Stimulated activated CD8-positive, alpha-beta memory T cell treated with anti-CD3 and anti-CD28 coated beads, Interleukin-15, amount 100 ng/mL, for 24 hours (primary cell): ENCODE measurements at regions not wholly inside any gene's neighbourhood (a gene's known extent, or its start where the extent isn't known, plus 50 kb on each side); places are given as distances from the start of the nearest gene placed in this dataset.
"Not testable (repeated sequence)": the region's sequence is repeated elsewhere in the genome, so short reads cannot be mapped to it uniquely, and the experiment has no call there.

Experiments
- DNase-seq: peaks from one replicate; pipeline ENCODE4 v3.0.0-alpha.2; 2020; ENCODE audit warnings: low read depth

GRCh38 chrX:121455890-121456289, 408.5 kb downstream of the GLUD2 start:
- DNase-seq, result no peak

- DNase-seq, result no peak
Observed at GRCh38 chrX:121456315-121456714, 408.9 kb downstream of the GLUD2 start.

- no peak for DNase-seq
Observed at GRCh38 chrX:121457096-121457495, 409.7 kb downstream of the GLUD2 start.

GRCh38 chrX:121479406-121479805, 432.0 kb downstream of the GLUD2 start:
- DNase-seq, result no peak

- DNase-seq, result no peak
Observed at GRCh38 chrX:121496966-121497365, 449.6 kb downstream of the GLUD2 start.

- no peak for DNase-seq
Observed at GRCh38 chrX:121504153-121504552, 456.7 kb downstream of the GLUD2 start.

GRCh38 chrX:121546317-121546716, 498.9 kb downstream of the GLUD2 start:
- DNase-seq, result no peak

GRCh38 chrX:121558886-121559285, 511.5 kb downstream of the GLUD2 start:
- no peak for DNase-seq

- no peak for DNase-seq
Observed at GRCh38 chrX:121562616-121563015, 515.2 kb downstream of the GLUD2 start.

GRCh38 chrX:121569609-121570008, 522.2 kb downstream of the GLUD2 start:
- DNase-seq, result no peak

- DNase-seq, result no peak
Observed at GRCh38 chrX:121570072-121570841, 522.8 kb downstream of the GLUD2 start.

GRCh38 chrX:121571333-121571732, 523.9 kb downstream of the GLUD2 start:
- no peak for DNase-seq

GRCh38 chrX:121574384-121574783, 527.0 kb downstream of the GLUD2 start:
- DNase-seq, result not testable (repeated sequence)

GRCh38 chrX:121579016-121579760, 531.8 kb downstream of the GLUD2 start:
- DNase-seq, result no peak

GRCh38 chrX:121581885-121582284, 534.5 kb downstream of the GLUD2 start:
- no peak for DNase-seq

GRCh38 chrX:121585626-121586025, 538.2 kb downstream of the GLUD2 start:
- DNase-seq, result no peak

- no peak for DNase-seq
Observed at GRCh38 chrX:121592884-121593283, 545.5 kb downstream of the GLUD2 start.

GRCh38 chrX:121598356-121598755, 550.9 kb downstream of the GLUD2 start:
- no peak for DNase-seq

GRCh38 chrX:121635141-121635540, 587.7 kb downstream of the GLUD2 start:
- DNase-seq, result no peak

GRCh38 chrX:121639781-121640180, 592.4 kb downstream of the GLUD2 start:
- DNase-seq, result no peak

- no peak for DNase-seq
Observed at GRCh38 chrX:121641560-121641959, 594.1 kb downstream of the GLUD2 start.

- DNase-seq, result no peak
Observed at GRCh38 chrX:121642415-121642814, 595.0 kb downstream of the GLUD2 start.

- DNase-seq, result no peak
Observed at GRCh38 chrX:121649417-121649816, 602.0 kb downstream of the GLUD2 start.

GRCh38 chrX:121655276-121655675, 607.9 kb downstream of the GLUD2 start:
- DNase-seq, result no peak
